ENCODE measurements at regions not wholly inside any gene's neighbourhood (a gene's known extent, or its start where the extent isn't known, plus 50 kb on each side); places are given as distances from the start of the nearest gene placed in this dataset.
A peak's percentile ranks its signal among the peaks of the same experiment; 100 is the strongest.
"Not testable (repeated sequence)": the region's sequence is repeated elsewhere in the genome, so short reads cannot be mapped to it uniquely, and the experiment has no call there.

DNA sequence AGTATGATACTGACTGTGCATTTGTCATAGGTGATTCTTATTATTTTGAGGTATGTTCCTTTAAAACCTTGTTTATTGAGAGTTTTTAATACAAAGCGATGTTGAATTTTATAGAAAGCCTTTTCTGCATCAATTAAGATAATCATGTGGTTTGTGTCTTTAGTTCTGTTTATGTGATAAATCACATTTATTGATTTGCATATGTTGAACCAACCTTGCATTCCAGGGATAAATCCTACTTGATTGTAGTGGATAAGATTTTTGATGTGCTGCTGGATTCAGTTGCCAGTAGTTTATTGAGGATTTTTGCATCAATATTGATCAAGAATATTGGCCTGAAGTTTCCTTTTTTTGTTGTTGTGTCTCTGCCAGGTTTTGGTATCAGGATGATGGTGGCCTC, 158.0 kb downstream of the CENPF start:
- H3K4me3 Mint-ChIP-seq = no peak overlapping the region
- ATAC-seq (no peak), DNase-seq (no peak)
- no peaks in the 10 kb centered on the region for H3K36me3 Mint-ChIP-seq (ENCODE audit: low read depth)
- H3K27ac Mint-ChIP-seq = no peak overlapping the region
- H3K27me3 Mint-ChIP-seq = no peaks in the 10 kb centered on the region
- POLR2A ChIA-PET = interaction anchor here (0.6 kb wide), 1 partner anchor 186 kb away, joined by 3 read pairs; no protein-coding TSS in a partner anchor
- CTCF ChIA-PET = no interaction called here
- no peaks in the 10 kb centered on the region for H3K4me1 Mint-ChIP-seq (ENCODE audit: low read depth)
- TF ChIP-seq, protein P1, sequence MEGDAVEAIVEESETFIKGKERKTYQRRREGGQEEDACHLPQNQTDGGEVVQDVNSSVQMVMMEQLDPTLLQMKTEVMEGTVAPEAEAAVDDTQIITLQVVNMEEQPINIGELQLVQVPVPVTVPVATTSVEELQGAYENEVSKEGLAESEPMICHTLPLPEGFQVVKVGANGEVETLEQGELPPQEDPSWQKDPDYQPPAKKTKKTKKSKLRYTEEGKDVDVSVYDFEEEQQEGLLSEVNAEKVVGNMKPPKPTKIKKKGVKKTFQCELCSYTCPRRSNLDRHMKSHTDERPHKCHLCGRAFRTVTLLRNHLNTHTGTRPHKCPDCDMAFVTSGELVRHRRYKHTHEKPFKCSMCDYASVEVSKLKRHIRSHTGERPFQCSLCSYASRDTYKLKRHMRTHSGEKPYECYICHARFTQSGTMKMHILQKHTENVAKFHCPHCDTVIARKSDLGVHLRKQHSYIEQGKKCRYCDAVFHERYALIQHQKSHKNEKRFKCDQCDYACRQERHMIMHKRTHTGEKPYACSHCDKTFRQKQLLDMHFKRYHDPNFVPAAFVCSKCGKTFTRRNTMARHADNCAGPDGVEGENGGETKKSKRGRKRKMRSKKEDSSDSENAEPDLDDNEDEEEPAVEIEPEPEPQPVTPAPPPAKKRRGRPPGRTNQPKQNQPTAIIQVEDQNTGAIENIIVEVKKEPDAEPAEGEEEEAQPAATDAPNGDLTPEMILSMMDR (IDR thresholded peaks at IDR 0.05) = no peak
- peaks cover 50% of the 10 kb centered on the region for H3K9me3 Mint-ChIP-seq
- intact Hi-C loops (cut with micrococcal nuclease) = no loop called here

DNA sequence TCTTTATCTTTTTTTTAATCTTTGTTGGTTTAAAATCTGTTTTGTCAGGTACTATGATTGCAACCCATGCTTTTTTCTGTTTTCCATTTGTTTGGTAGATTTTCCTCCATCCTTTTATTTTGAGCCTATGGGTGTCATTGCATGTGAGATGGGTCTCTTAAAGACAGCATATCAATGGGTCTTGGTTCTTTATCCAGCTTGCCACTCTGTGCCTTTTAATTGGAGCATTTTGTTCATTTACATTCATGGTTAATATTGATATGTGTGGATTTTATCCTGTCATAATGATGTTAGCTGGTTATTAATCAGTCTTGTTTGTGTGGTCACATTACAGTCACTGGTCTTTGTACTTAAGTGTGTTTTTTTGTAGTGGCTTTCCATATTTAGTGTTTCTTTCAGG, 159.9 kb downstream of the CENPF start:
- Mint-ChIP-seq H3K27ac (no peak overlapping the region), H3K4me1 (ENCODE audit: low read depth) (no peaks in the 10 kb centered on the region), H3K9me3 (peaks cover 43% of the 10 kb centered on the region), H3K4me3 (no peak overlapping the region), H3K27me3 (peaks cover 2% of the 10 kb centered on the region), H3K36me3 (ENCODE audit: low read depth) (no peaks in the 10 kb centered on the region)
- no peak for DNase-seq
- no peak for ATAC-seq
- TF ChIP-seq, protein P1 (IDR thresholded peaks at IDR 0.05) = no peak
- intact Hi-C loops (cut with micrococcal nuclease) = no loop called here
- POLR2A ChIA-PET = no interaction called here
- CTCF ChIA-PET = no interaction called here

DNA sequence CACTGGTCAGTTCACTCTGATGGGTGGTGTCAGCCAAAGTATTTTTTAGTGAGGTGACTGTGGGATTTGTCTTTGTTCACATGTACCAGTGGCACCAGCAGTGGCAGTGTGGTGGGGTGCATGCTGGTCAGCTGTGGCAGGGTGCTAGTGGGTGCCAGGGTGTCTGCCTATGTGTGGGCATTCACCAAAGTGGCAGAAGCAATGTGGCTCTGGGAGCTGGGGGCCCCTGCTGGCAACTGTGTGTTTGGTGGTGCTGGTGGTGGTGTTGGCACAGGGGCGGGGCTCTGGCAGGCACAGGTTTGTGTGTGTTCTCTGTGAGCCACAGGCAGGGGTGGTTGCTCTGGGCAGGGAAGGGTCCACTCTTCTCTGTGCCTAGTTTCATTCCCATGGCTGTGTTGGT, 161.5 kb downstream of the CENPF start:
- ChIA-PET CTCF (no interaction called here), POLR2A (no interaction called here)
- ATAC-seq = no peak
- no peaks in the 10 kb centered on the region for H3K4me1 Mint-ChIP-seq (ENCODE audit: low read depth)
- no peak overlapping the region for H3K27ac Mint-ChIP-seq
- TF ChIP-seq, protein P1 (IDR thresholded peaks at IDR 0.05) = no peak
- no peak overlapping the region for H3K4me3 Mint-ChIP-seq
- intact Hi-C loops (cut with micrococcal nuclease) = no loop called here
- peaks cover 39% of the 10 kb centered on the region for H3K9me3 Mint-ChIP-seq
- peaks cover 2% of the 10 kb centered on the region for H3K27me3 Mint-ChIP-seq
- no peak for DNase-seq
- no peaks in the 10 kb centered on the region for H3K36me3 Mint-ChIP-seq (ENCODE audit: low read depth)

DNA sequence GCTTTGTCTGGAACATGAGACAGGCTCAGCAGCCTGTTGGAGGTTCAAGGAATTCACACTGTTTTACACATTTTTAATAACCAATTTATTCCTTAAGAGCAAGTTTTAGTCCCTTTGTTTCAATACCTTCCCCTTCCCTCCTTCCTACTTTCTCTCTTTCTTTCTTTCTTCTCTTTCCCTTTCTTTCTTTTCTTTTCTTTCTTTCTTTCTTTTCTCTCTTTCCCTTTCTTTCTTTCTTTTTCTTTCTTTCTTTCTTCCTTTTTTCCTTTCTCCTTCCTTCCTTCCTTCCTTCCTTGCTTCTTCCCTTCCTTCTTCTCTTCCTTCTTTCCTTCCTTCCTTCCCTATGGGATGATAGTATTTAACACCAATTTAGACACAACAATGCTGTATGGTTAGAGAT, 164.2 kb downstream of the CENPF start:
- intact Hi-C loops (cut with micrococcal nuclease) = no loop called here
- Mint-ChIP-seq H3K27ac (no peak overlapping the region), H3K4me1 (ENCODE audit: low read depth) (no peaks in the 10 kb centered on the region), H3K9me3 (peaks cover 21% of the 10 kb centered on the region), H3K36me3 (ENCODE audit: low read depth) (no peaks in the 10 kb centered on the region), H3K4me3 (no peak overlapping the region), H3K27me3 (peaks cover 2% of the 10 kb centered on the region)
- TF ChIP-seq, protein P1 (IDR thresholded peaks at IDR 0.05) = peak; percentile 34
- CTCF ChIA-PET = no interaction called here
- POLR2A ChIA-PET = no interaction called here
- ATAC-seq (no peak), DNase-seq (no peak)

DNA sequence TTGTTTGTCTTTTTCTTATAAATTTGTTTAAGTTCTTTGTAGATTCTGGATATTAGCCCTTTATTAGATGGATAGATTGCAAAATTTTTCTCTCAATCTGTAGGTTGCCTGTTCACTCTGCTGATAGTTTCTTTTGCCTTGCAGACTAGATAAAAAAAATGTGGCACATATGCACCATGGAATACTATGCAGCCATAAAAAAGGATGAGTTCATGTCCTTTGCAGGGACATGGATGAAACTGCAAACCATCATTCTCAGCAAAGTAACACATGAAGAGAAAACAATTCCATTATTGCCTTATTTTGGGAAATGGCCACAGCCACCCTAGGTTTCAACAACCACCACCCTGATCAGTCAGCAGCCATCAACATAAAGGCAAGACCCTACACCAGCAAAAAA, 166.7 kb downstream of the CENPF start:
- H3K27me3 Mint-ChIP-seq; POLR2A ChIA-PET; H3K27ac Mint-ChIP-seq; H3K4me3 Mint-ChIP-seq; H3K4me1 Mint-ChIP-seq (ENCODE audit: low read depth); CTCF ChIA-PET; H3K9me3 Mint-ChIP-seq; H3K36me3 Mint-ChIP-seq (ENCODE audit: low read depth); intact Hi-C loops (cut with micrococcal nuclease); ATAC-seq; DNase-seq: not testable (repeated sequence)

DNA sequence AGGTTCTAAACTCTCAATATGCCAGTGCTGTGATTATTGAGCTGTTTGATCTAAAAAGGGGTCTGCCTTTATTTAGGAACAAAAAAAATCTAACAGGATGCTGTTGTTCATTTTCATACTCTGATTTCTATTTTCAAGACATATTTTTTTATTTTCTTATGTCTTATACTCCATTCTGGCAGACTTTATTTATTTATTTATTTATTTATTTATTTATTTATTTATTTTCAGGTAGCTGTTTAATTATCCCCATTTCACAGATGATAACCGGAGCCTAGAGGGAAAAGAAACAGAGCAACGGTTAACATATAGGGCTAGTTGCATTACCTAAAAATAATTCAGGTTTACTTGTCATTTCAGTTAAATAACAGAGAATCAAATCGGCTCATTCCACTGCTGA, 174.4 kb downstream of the CENPF start:
- no peaks in the 10 kb centered on the region for H3K9me3 Mint-ChIP-seq
- intact Hi-C loops (cut with micrococcal nuclease) = no loop called here
- no peaks in the 10 kb centered on the region for H3K4me1 Mint-ChIP-seq (ENCODE audit: low read depth)
- ATAC-seq (no peak), DNase-seq (no peak)
- ChIA-PET POLR2A (no interaction called here), CTCF (no interaction called here)
- no peak overlapping the region for H3K4me3 Mint-ChIP-seq
- no peaks in the 10 kb centered on the region for H3K27me3 Mint-ChIP-seq
- TF ChIP-seq, protein P1 (IDR thresholded peaks at IDR 0.05) = no peak
- no peak overlapping the region for H3K27ac Mint-ChIP-seq
- H3K36me3 Mint-ChIP-seq (ENCODE audit: low read depth) = no peaks in the 10 kb centered on the region
